ENCODE measurements at regions not wholly inside any gene's neighbourhood (a gene's known extent, or its start where the extent isn't known, plus 50 kb on each side); places are given as distances from the start of the nearest gene placed in this dataset.

- no peak for TF ChIP-seq TOE1 (IDR thresholded peaks at IDR 0.05; ENCODE audit: borderline replicate concordance)
- no peak for TF ChIP-seq TOE1 (CRISPR knock-in tag; IDR thresholded peaks at IDR 0.05; ENCODE audit: borderline replicate concordance, low read depth)
- peak; percentile 28; the same call in 1 of the 2 replicates for TF ChIP-seq SPI1 (IDR thresholded peaks at IDR 0.05; ENCODE audit: borderline replicate concordance, low read depth, low read length)
- TF ChIP-seq L3MBTL2 (IDR thresholded peaks at IDR 0.05), result no peak
- TF ChIP-seq TAL1 (IDR thresholded peaks at IDR 0.05), result peak; percentile 68
- TF ChIP-seq ID3 (CRISPR knock-in tag; IDR thresholded peaks at IDR 0.05), result peak; percentile 43; the same call in 1 of the 2 replicates
- peak; percentile 70; the same call in 1 of the 2 replicates for TF ChIP-seq ID3 (tag; IDR thresholded peaks at IDR 0.05)
- TF ChIP-seq ZFX (CRISPR knock-in tag; IDR thresholded peaks at IDR 0.05), result 0 out of 2 replicates have a peak, but pooled peaks have one; percentile 11
- no peak for TF ChIP-seq AFF1 (IDR thresholded peaks at IDR 0.05; ENCODE audit: low read depth in 1 of 2, partially characterized antibody in 2 of 2)
- no peak for TF ChIP-seq ATF6 (CRISPR knock-in tag; IDR thresholded peaks at IDR 0.05)
- peak; percentile 62 for TF ChIP-seq NFE2 (IDR thresholded peaks at IDR 0.05; ENCODE audit: low read depth)
- TF ChIP-seq ZBTB7A (IDR thresholded peaks at IDR 0.05; ENCODE audit: borderline replicate concordance, control insufficient read depth, low read depth, low read length), result peak; percentile 25; the same call in 1 of the 2 replicates
- TF ChIP-seq CBFA2T3 (IDR thresholded peaks at IDR 0.05), result peak; percentile 73
- TF ChIP-seq HNRNPK (IDR thresholded peaks at IDR 0.05; ENCODE audit: low read depth, low read length, poor library complexity, severe bottlenecking), result no peak
- peak; percentile 47; the same call in 1 of the 2 replicates for TF ChIP-seq TEAD4 (IDR thresholded peaks at IDR 0.05; ENCODE audit: low read length)
- no peak for TF ChIP-seq TEAD4 (CRISPR knock-in tag; IDR thresholded peaks at IDR 0.05; ENCODE audit: borderline replicate concordance)
These were observed 204.3 kb downstream of the PIK3R1 start (continued) for GRCh38 chr5:68419637-68420452.

Data from K562 (cell line).